Lower lobe of right lung (tissue), 2 donors: ENCODE measurements at regions not wholly inside any gene's neighbourhood (a gene's known extent, or its start where the extent isn't known, plus 50 kb on each side); places are given as distances from the start of the nearest gene placed in this dataset.

Experiments
- ATAC-seq, 2 donors: fragments of 200-7000 bp; cut with Tn5 transposase; one replicate each; pipeline ENCODE4 v1.9.1; 2020 to 2022; ENCODE audit warnings: mild to moderate bottlenecking in 2 of 2, moderate library complexity in 2 of 2
- DNase-seq: peaks from one replicate; pipeline ENCODE4 v3.0.0-alpha.2; 2020
- H3K27ac ChIP-seq: fragments of 200-600 bp; one replicate; pipeline ENCODE4 v1.8.0; 2022
- H3K27me3 ChIP-seq: fragments of 200-600 bp; one replicate; pipeline ENCODE4 v1.8.0; 2022; ENCODE audit warnings: low read depth
- H3K36me3 ChIP-seq: fragments of 200-600 bp; one replicate; pipeline ENCODE4 v1.8.0; 2022; ENCODE audit warnings: mild to moderate bottlenecking
- H3K4me1 ChIP-seq: fragments of 200-600 bp; one replicate; pipeline ENCODE4 v1.8.0; 2022
- H3K4me3 ChIP-seq: fragments of 200-600 bp; one replicate; pipeline ENCODE4 v1.8.0; 2022; ENCODE audit warnings: mild to moderate bottlenecking
- H3K9me3 ChIP-seq: fragments of 200-600 bp; one replicate; pipeline ENCODE4 v1.8.0; 2022
- CTCF ChIP-seq: fragments of 200-600 bp; IDR thresholded peaks from one replicate; pipeline ENCODE4 v1.8.0; 2022; ENCODE audit warnings: antibody characterized with exemption, mild to moderate bottlenecking
- intact Hi-C: fragments of 100-400 bp; cut with DNase I; formaldehyde crosslinking; loops from one replicate; pipeline ENCODE4 v1.11.0; 2022
- donor health status: DM: no; HTN: yes; CAD: no; lungs with severe emphysema.

GRCh38 chr5:159628703-159629102 is 287.6 kb upstream of the ADRA1B start:
- Histone ChIP-seq H3K27me3 (no peaks in the 10 kb centered on the region), H3K4me3 (no peak overlapping the region), H3K4me1 (no peaks in the 10 kb centered on the region), H3K36me3 (no peaks in the 10 kb centered on the region), H3K27ac (no peak overlapping the region), H3K9me3 (no peaks in the 10 kb centered on the region)
- no peak for TF ChIP-seq CTCF
- DNase-seq, result no peak
- intact Hi-C loops, result no loop called here
- no peak for ATAC-seq

- intact Hi-C loops, result no loop called here
- DNase-seq, result no peak
- TF ChIP-seq CTCF, result no peak
- H3K9me3 ChIP-seq, result no peaks in the 10 kb centered on the region
- no peaks in the 10 kb centered on the region for H3K4me1 ChIP-seq
- H3K27ac ChIP-seq, result no peak overlapping the region
- no peaks in the 10 kb centered on the region for H3K27me3 ChIP-seq
- ATAC-seq, result no peak
- H3K36me3 ChIP-seq, result no peaks in the 10 kb centered on the region
- no peak overlapping the region for H3K4me3 ChIP-seq
Observed at GRCh38 chr5:159629158-159629557, 287.1 kb upstream of the ADRA1B start.

- H3K9me3 ChIP-seq, result no peaks in the 10 kb centered on the region
- H3K4me3 ChIP-seq, result no peak overlapping the region
- no peaks in the 10 kb centered on the region for H3K4me1 ChIP-seq
- intact Hi-C loops, result no loop called here
- no peak overlapping the region for H3K27ac ChIP-seq
- H3K36me3 ChIP-seq, result no peaks in the 10 kb centered on the region
- H3K27me3 ChIP-seq, result no peaks in the 10 kb centered on the region
- TF ChIP-seq CTCF, result no peak
- DNase-seq (no peak), ATAC-seq (no peak)
Observed at GRCh38 chr5:159630545-159630944, 285.7 kb upstream of the ADRA1B start.

- intact Hi-C loops, result no loop called here
- no peak overlapping the region for H3K4me3 ChIP-seq
- H3K9me3 ChIP-seq, result no peaks in the 10 kb centered on the region
- TF ChIP-seq CTCF, result no peak
- ATAC-seq (no peak), DNase-seq (no peak)
- H3K27ac ChIP-seq, result no peak overlapping the region
- no peaks in the 10 kb centered on the region for H3K27me3 ChIP-seq
- H3K36me3 ChIP-seq, result no peaks in the 10 kb centered on the region
- no peaks in the 10 kb centered on the region for H3K4me1 ChIP-seq
Observed at GRCh38 chr5:159631001-159631400, 285.3 kb upstream of the ADRA1B start.

- Histone ChIP-seq H3K4me3 (no peak overlapping the region), H3K9me3 (no peaks in the 10 kb centered on the region), H3K27ac (no peak overlapping the region), H3K4me1 (no peaks in the 10 kb centered on the region), H3K27me3 (no peaks in the 10 kb centered on the region), H3K36me3 (no peaks in the 10 kb centered on the region)
- no peak for TF ChIP-seq CTCF
- intact Hi-C loops, result no loop called here
- ATAC-seq (no peak), DNase-seq (no peak)
Observed at GRCh38 chr5:159632866-159633265, 283.4 kb upstream of the ADRA1B start.

- no peak for DNase-seq
- Histone ChIP-seq H3K36me3 (no peaks in the 10 kb centered on the region), H3K9me3 (no peaks in the 10 kb centered on the region), H3K4me1 (no peaks in the 10 kb centered on the region), H3K27ac (no peak overlapping the region), H3K4me3 (no peak overlapping the region), H3K27me3 (no peaks in the 10 kb centered on the region)
- no peak for ATAC-seq
- intact Hi-C loops, result no loop called here
- no peak for TF ChIP-seq CTCF
Observed at GRCh38 chr5:159638481-159638880, 277.8 kb upstream of the ADRA1B start.
